H1 (cell line): ENCODE measurements at regions not wholly inside any gene's neighbourhood (a gene's known extent, or its start where the extent isn't known, plus 50 kb on each side); places are given as distances from the start of the nearest gene placed in this dataset.
"Not testable (repeated sequence)": the region's sequence is repeated elsewhere in the genome, so short reads cannot be mapped to it uniquely, and the experiment has no call there.

Experiments
- CTCF ChIA-PET: fragments of 300-600 bp; sonication (Branson Sonifier 250); formaldehyde crosslinking; loops from one replicate; lab custom pipeline; 2021; ENCODE audit not compliant: partially characterized antibody; lab: Charles Lee
- POLR2A ChIA-PET: fragments of 300-600 bp; sonication (Branson Sonifier 250); formaldehyde crosslinking; loops from one replicate; lab custom pipeline; 2021; ENCODE audit warnings: inconsistent platforms; ENCODE audit not compliant: partially characterized antibody; lab: Charles Lee
- DNase-seq, 2 experiments: peaks; one replicate each; pipeline versions ENCODE4 v3.0.0 to v3.0.0-alpha.2; 2010 to 2022; ENCODE audit warnings: low spot score in 2 of 2, low read depth in 1 of 2, mixed read lengths in 1 of 2
- FAIRE-seq: peaks from 2 replicates; lab custom pipeline; 2011; peaks lifted over from hg19 to GRCh38; lab: Jason Lieb, UNC
- H2AFZ ChIP-seq: 2 replicates; pipeline ENCODE4 v1.8.1; 2012; ENCODE audit warnings: low read length, inconsistent platforms
- H2AK5ac ChIP-seq: 2 replicates; pipeline ENCODE4 v1.6.1; 2013; ENCODE audit warnings: low read depth, low read length
- H2BK120ac ChIP-seq: replicated peaks from 2 replicates; pipeline ENCODE3; 2013; ENCODE audit warnings: low read depth, low read length, inconsistent platforms
- H2BK12ac ChIP-seq: 2 replicates; pipeline ENCODE4 v1.6.1; 2013; ENCODE audit warnings: low read depth, low read length
- H2BK15ac ChIP-seq: 2 replicates; pipeline ENCODE4 v1.6.1; 2013; ENCODE audit warnings: low read length
- H2BK20ac ChIP-seq: 2 replicates; pipeline ENCODE4 v1.6.1; 2013; ENCODE audit warnings: low read length
- H2BK5ac ChIP-seq: 2 replicates; pipeline ENCODE4 v1.6.1; 2013; ENCODE audit warnings: low read depth, low read length
- H3K14ac ChIP-seq: 2 replicates; pipeline ENCODE4 v1.6.1; 2013; ENCODE audit warnings: inconsistent platforms; ENCODE audit not compliant: insufficient read length
- H3K18ac ChIP-seq: 2 replicates; pipeline ENCODE4 v1.6.1; 2013; ENCODE audit warnings: low read length; ENCODE audit errors: extremely low read depth
- H3K23ac ChIP-seq: 2 replicates; pipeline ENCODE4 v1.6.1; 2013; ENCODE audit warnings: inconsistent platforms; ENCODE audit not compliant: insufficient read length
- H3K23me2 ChIP-seq: 2 replicates; pipeline ENCODE4 v1.6.1; 2013; ENCODE audit warnings: low read depth, low read length
- H3K27ac ChIP-seq: 2 replicates; pipeline ENCODE4 v1.6.1; 2011; ENCODE audit warnings: low read depth, low read length, inconsistent platforms
- H3K27me3 ChIP-seq, 4 experiments: replicated peaks in 1 of 4; 1 replicate in 1 of 4; 2 replicates in 3 of 4; pipeline versions ENCODE4 v1.6.1 to v1.8.1; 2011 to 2013; ENCODE audit warnings: low read length in 3 of 4, mild to moderate bottlenecking in 3 of 4, inconsistent platforms in 2 of 4, mixed read lengths in 2 of 4, moderate library complexity in 1 of 4; ENCODE audit not compliant: control insufficient read depth in 3 of 4, insufficient read depth in 3 of 4; ENCODE audit errors: extremely low read depth in 1 of 4
- H3K36me3 ChIP-seq, 4 experiments: 2 replicates each; pipeline versions ENCODE4 v1.6.1 to v1.8.1; 2011 to 2013; ENCODE audit warnings: mild to moderate bottlenecking in 4 of 4, low read length in 3 of 4, moderate library complexity in 2 of 4, control low read depth in 1 of 4, inconsistent platforms in 1 of 4; ENCODE audit not compliant: insufficient read depth in 4 of 4, control insufficient read depth in 2 of 4
- H3K4ac ChIP-seq: replicated peaks from 2 replicates; pipeline ENCODE3; 2013; ENCODE audit warnings: low read length, low read depth, mixed read lengths, inconsistent platforms; ENCODE audit not compliant: insufficient read length
- H3K4me1 ChIP-seq, 4 experiments: replicated peaks in 1 of 4; 1 replicate in 1 of 4; 2 replicates in 3 of 4; pipeline versions ENCODE4 v1.6.1 to v1.8.1; 2011 to 2013; ENCODE audit warnings: low read length in 3 of 4, inconsistent platforms in 2 of 4, mixed read lengths in 1 of 4; ENCODE audit not compliant: insufficient read depth in 4 of 4, control insufficient read depth in 3 of 4
- H3K4me2 ChIP-seq, 2 experiments: 2 replicates each; pipeline versions ENCODE4 v1.6.1 to v1.8.1; 2011 to 2013; ENCODE audit warnings: low read depth in 2 of 2, low read length in 2 of 2, control low read depth in 1 of 2, inconsistent platforms in 1 of 2, mild to moderate bottlenecking in 1 of 2; ENCODE audit not compliant: insufficient read depth in 1 of 2
- H3K4me3 ChIP-seq, 4 experiments: fragments of 200-600, 300-600 bp in 1 of 4; sonication (generic), shearing (Covaris generic), sonication (Bioruptor Twin) in 1 of 4; 2 replicates each; pipeline versions ENCODE4 v1.5.1 to v1.8.1; 2011 to 2016; ENCODE audit warnings: low read length in 4 of 4, low read depth in 3 of 4, control low read depth in 2 of 4, inconsistent platforms in 2 of 4, mild to moderate bottlenecking in 2 of 4, mixed read lengths in 1 of 4, moderate library complexity in 1 of 4; ENCODE audit not compliant: insufficient read depth in 2 of 4; ENCODE audit errors: extremely low read depth in 1 of 4
- H3K56ac ChIP-seq: replicated peaks from 2 replicates; pipeline ENCODE3; 2013; ENCODE audit warnings: low read depth, mild to moderate bottlenecking, mixed read lengths, low read length, inconsistent platforms; ENCODE audit not compliant: insufficient read length
- H3K79me1 ChIP-seq: 2 replicates; pipeline ENCODE4 v1.6.1; 2013; ENCODE audit warnings: low read depth, low read length, control low read depth
- H3K79me2 ChIP-seq, 2 experiments: 2 replicates each; pipeline versions ENCODE4 v1.6.1 to v1.8.1; 2012 to 2013; ENCODE audit warnings: low read length in 2 of 2, mild to moderate bottlenecking in 2 of 2, inconsistent platforms in 1 of 2; ENCODE audit not compliant: insufficient read depth in 2 of 2, control insufficient read depth in 1 of 2
- H3K9ac ChIP-seq, 4 experiments: replicated peaks in 1 of 4; 1 replicate in 1 of 4; 2 replicates in 3 of 4; pipeline versions ENCODE4 v1.6.1 to v1.8.1; 2011 to 2013; ENCODE audit warnings: low read depth in 3 of 4, low read length in 3 of 4, control low read depth in 2 of 4, mild to moderate bottlenecking in 2 of 4, moderate library complexity in 2 of 4, inconsistent platforms in 1 of 4; ENCODE audit errors: extremely low read depth in 1 of 4
- H3K9me3 ChIP-seq, 2 experiments: 2 replicates each; pipeline versions ENCODE4 v1.6.1 to v1.8.1; 2012 to 2013; ENCODE audit warnings: mild to moderate bottlenecking in 2 of 2, moderate library complexity in 2 of 2, control low read depth in 1 of 2, inconsistent platforms in 1 of 2, low read depth in 1 of 2, low read length in 1 of 2, mixed read lengths in 1 of 2; ENCODE audit not compliant: insufficient read depth in 2 of 2
- H4K20me1 ChIP-seq, 2 experiments: replicated peaks in 1 of 2; 2 replicates each; pipeline versions ENCODE3 to v1.8.1; 2011 to 2013; ENCODE audit warnings: inconsistent platforms in 2 of 2, low read length in 2 of 2, mild to moderate bottlenecking in 1 of 2; ENCODE audit not compliant: insufficient read depth in 2 of 2, control insufficient read depth in 1 of 2
- H4K5ac ChIP-seq: 2 replicates; pipeline ENCODE4 v1.6.1; 2013; ENCODE audit warnings: low read length, low read depth, mixed read lengths, inconsistent platforms; ENCODE audit not compliant: insufficient read length
- H4K8ac ChIP-seq: 2 replicates; pipeline ENCODE4 v1.8.0; 2013; ENCODE audit warnings: mild to moderate bottlenecking, moderate library complexity, low read length, inconsistent platforms; ENCODE audit not compliant: insufficient read depth; ENCODE audit errors: extremely low read depth
- H4K91ac ChIP-seq: replicated peaks from 2 replicates; pipeline ENCODE3; 2013; ENCODE audit warnings: low read length, mixed read lengths, inconsistent platforms; ENCODE audit not compliant: insufficient read length
- WGBS, 2 experiments: shearing (Covaris generic) in 1 of 2; methylation state at CpG; one replicate each; pipeline versions ENCODE4 v1.1.6 to v1.1.7; 2013 to 2015; ENCODE audit warnings: low lambda C conversion rate in 2 of 2, mixed read lengths in 2 of 2, inconsistent platforms in 1 of 2, low coverage in 1 of 2, missing lambda C conversion rate in 1 of 2; ENCODE audit not compliant: insufficient replicate concordance in 2 of 2, insufficient coverage in 1 of 2, insufficient read length in 1 of 2; ENCODE audit errors: extremely low coverage in 1 of 2, missing lambda C conversion rate in 1 of 2; 5-methylcytosine and 5-hydroxymethylcytosine counted together

- H3K4ac ChIP-seq, H3K27ac ChIP-seq, H3K56ac ChIP-seq, H3K9ac ChIP-seq, H3K79me1 ChIP-seq, H3K9me3 ChIP-seq, H2BK20ac ChIP-seq, H3K4me1 ChIP-seq, H3K18ac ChIP-seq, H2BK120ac ChIP-seq, POLR2A ChIA-PET, FAIRE-seq, H3K23me2 ChIP-seq, H3K23ac ChIP-seq, H2AK5ac ChIP-seq, H3K27me3 ChIP-seq, H3K36me3 ChIP-seq, CTCF ChIA-PET, H4K8ac ChIP-seq, H2AFZ ChIP-seq, H3K14ac ChIP-seq, H3K79me2 ChIP-seq, H2BK12ac ChIP-seq, H4K91ac ChIP-seq, H2BK15ac ChIP-seq, H4K20me1 ChIP-seq: not testable (repeated sequence)
- peak overlapping the region in 2 of 4 experiments; percentile 38 to 45; a peak in 3 of 8 replicates for H3K4me3 ChIP-seq
- H3K4me2 ChIP-seq: peak overlapping the region in 1 of 2 experiments; percentile 32; a peak in 1 of 4 replicates
- peak overlapping the region; percentile 66; the same call in 1 of the 2 replicates for H2BK5ac ChIP-seq
- H4K5ac ChIP-seq: peak overlapping the region; percentile 60
- peak in 1 of 2 experiments; percentile 55 for DNase-seq
- WGBS, 2 experiments: 85% methylated on average over 23 of the region's 34 CpGs; no CpG with 5 or more reads in 1 of the 2 experiments
These were observed 370.2 kb upstream of the GRM7 start for GRCh38 chr3:6490487-6491327.
